SH-SY5Y (cell line): ENCODE measurements at regions not wholly inside any gene's neighbourhood (a gene's known extent, or its start where the extent isn't known, plus 50 kb on each side); places are given as distances from the start of the nearest gene placed in this dataset.

Experiments
- GATA2 ChIP-seq: IDR thresholded peaks from 2 replicates; pipeline ENCODE4 v1.6.1; 2011; ENCODE audit warnings: mild to moderate bottlenecking, low read depth, low read length
- GATA3 ChIP-seq: IDR thresholded peaks from 2 replicates; pipeline ENCODE4 v1.6.1; 2011; ENCODE audit warnings: low read depth, mild to moderate bottlenecking, low read length, moderate library complexity

GRCh38 chr6:140041056-140041455 is 666.6 kb upstream of the CITED2 start:
- TF ChIP-seq GATA3 = no peak
- no peak for TF ChIP-seq GATA2
